ENCODE measurements at regions not wholly inside any gene's neighbourhood (a gene's known extent, or its start where the extent isn't known, plus 50 kb on each side); places are given as distances from the start of the nearest gene placed in this dataset.

DNA sequence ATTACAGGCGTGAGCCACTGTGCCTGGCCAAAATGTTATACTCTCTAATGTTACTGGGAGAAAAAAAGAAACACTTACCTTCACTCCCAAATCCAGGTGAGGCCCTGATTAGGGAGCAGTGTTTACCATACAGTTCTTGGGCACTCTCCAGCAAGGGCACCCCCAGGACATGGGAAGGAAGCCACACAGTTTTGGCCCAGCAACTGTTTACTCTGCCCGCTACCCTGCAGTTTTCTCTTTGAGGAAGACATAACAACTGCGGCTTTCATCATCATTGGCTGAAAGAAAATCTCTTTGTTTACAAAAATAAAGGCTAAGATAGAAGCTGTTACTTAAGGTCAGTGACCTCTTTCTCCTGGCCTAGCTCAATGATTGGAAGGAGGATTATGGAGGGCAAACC is 145.5 kb upstream of the DUSP21 start:
- H3K4me3 ChIP-seq: no peak overlapping the region
- H3K4me1 ChIP-seq: no peaks in the 10 kb centered on the region
- TF ChIP-seq EP300 (IDR thresholded peaks at IDR 0.05) (no peak), CTCF (IDR thresholded peaks at IDR 0.05) (no peak), POLR2A (IDR thresholded peaks at IDR 0.05) (no peak), POLR2AphosphoS5 (IDR thresholded peaks at IDR 0.05) (no peak)
- H3K27me3 ChIP-seq: no peaks in the 10 kb centered on the region
- H3K36me3 ChIP-seq: no peaks in the 10 kb centered on the region
- 53% methylated on average over 3 of the region's 3 CpGs for WGBS
- H3K9me3 ChIP-seq: no peaks in the 10 kb centered on the region
- no peak overlapping the region for H3K27ac ChIP-seq
- DNase-seq (ENCODE audit: low spot score in 2 of 2): no peak

DNA sequence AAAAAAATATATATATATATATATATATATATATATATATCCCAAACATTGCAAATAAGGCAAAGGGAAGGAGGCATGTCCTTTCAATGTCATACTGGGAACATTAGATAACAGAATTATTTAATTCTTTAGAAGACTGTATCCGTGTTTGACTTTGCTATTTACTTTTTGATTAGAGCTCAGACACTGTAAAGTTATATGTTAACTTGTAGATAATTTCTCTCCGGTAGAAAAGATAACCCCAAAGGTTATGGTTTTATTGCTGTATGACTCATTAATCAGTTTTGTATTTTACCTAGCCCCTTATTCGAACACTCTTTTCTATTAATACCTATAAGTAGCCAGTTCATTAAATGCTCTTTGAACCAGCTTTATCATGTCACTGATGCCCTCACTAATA is 150.6 kb upstream of the DUSP21 start:
- no peaks in the 10 kb centered on the region for H3K9me3 ChIP-seq
- WGBS: 76% methylated on average over 3 of the region's 3 CpGs
- no peak overlapping the region for H3K27ac ChIP-seq
- no peak for TF ChIP-seq EP300 (IDR thresholded peaks at IDR 0.05)
- no peak for TF ChIP-seq POLR2A (IDR thresholded peaks at IDR 0.05)
- no peak for TF ChIP-seq POLR2AphosphoS5 (IDR thresholded peaks at IDR 0.05)
- TF ChIP-seq CTCF (IDR thresholded peaks at IDR 0.05): no peak
- no peak for DNase-seq (ENCODE audit: low spot score in 2 of 2)
- no peaks in the 10 kb centered on the region for H3K4me1 ChIP-seq
- H3K4me3 ChIP-seq: no peak overlapping the region
- H3K27me3 ChIP-seq: no peaks in the 10 kb centered on the region
- no peaks in the 10 kb centered on the region for H3K36me3 ChIP-seq

GRCh38 chrX:44690129-44690528 is 147.5 kb upstream of the FUNDC1 start:
- no peaks in the 10 kb centered on the region for H3K4me1 ChIP-seq
- no peaks in the 10 kb centered on the region for H3K9me3 ChIP-seq
- no peak overlapping the region for H3K4me3 ChIP-seq
- no peaks in the 10 kb centered on the region for H3K36me3 ChIP-seq
- no peak for DNase-seq (ENCODE audit: low spot score in 2 of 2)
- no peaks in the 10 kb centered on the region for H3K27me3 ChIP-seq
- WGBS: 87% methylated on average over 2 of the region's 2 CpGs
- no peak overlapping the region for H3K27ac ChIP-seq
- TF ChIP-seq EP300 (IDR thresholded peaks at IDR 0.05) (no peak), POLR2A (IDR thresholded peaks at IDR 0.05) (no peak), POLR2AphosphoS5 (IDR thresholded peaks at IDR 0.05) (no peak), CTCF (IDR thresholded peaks at IDR 0.05) (no peak)

GRCh38 chrX:44675362-44676024 is 132.8 kb upstream of the FUNDC1 start:
- TF ChIP-seq POLR2A (IDR thresholded peaks at IDR 0.05) (no peak), POLR2AphosphoS5 (IDR thresholded peaks at IDR 0.05) (peak in 1 of 3 donors; percentile 14)
- no peak overlapping the region for H3K27ac ChIP-seq
- H3K36me3 ChIP-seq: no peaks in the 10 kb centered on the region
- no peaks in the 10 kb centered on the region for H3K9me3 ChIP-seq
- H3K4me3 ChIP-seq: no peak overlapping the region
- no peaks in the 10 kb centered on the region for H3K4me1 ChIP-seq
- no peaks in the 10 kb centered on the region for H3K27me3 ChIP-seq
- DNase-seq (ENCODE audit: low spot score in 2 of 2): peak in 1 of 2 donors; percentile 61
- WGBS: 48% methylated on average over 10 of the region's 10 CpGs

DNA sequence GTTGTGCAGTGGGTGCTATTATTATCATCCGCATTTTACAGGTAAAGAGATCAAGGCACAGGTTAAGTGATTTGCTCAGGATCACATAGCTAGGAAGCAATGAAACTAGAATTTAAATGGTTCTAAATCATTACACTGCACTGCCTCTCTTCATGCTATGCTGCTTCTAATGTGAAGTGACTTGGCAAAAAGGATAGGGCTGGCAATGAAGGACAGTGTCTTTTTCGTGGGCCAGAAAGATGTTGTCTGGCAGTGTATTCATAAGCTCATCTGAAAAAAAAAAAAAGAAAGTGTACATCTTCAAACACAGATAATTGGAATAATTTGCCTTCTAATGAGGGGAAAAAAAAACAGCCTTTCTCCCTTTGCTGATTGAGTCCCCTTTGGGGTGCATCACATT is 132.2 kb upstream of the FUNDC1 start:
- Histone ChIP-seq H3K36me3 (no peaks in the 10 kb centered on the region), H3K27ac (no peak overlapping the region), H3K9me3 (no peaks in the 10 kb centered on the region), H3K4me3 (no peak overlapping the region), H3K27me3 (no peaks in the 10 kb centered on the region), H3K4me1 (no peaks in the 10 kb centered on the region)
- DNase-seq (ENCODE audit: low spot score in 2 of 2): no peak
- TF ChIP-seq POLR2A (IDR thresholded peaks at IDR 0.05) (no peak), POLR2AphosphoS5 (IDR thresholded peaks at IDR 0.05) (no peak), EP300 (IDR thresholded peaks at IDR 0.05) (no peak), CTCF (IDR thresholded peaks at IDR 0.05) (no peak)
- 54% methylated on average over 2 of the region's 2 CpGs for WGBS

GRCh38 chrX:44669626-44670025 is 127.0 kb upstream of the FUNDC1 start:
- Histone ChIP-seq H3K27ac (no peak overlapping the region), H3K36me3 (no peaks in the 10 kb centered on the region), H3K27me3 (no peaks in the 10 kb centered on the region), H3K4me3 (no peak overlapping the region), H3K9me3 (no peaks in the 10 kb centered on the region), H3K4me1 (no peaks in the 10 kb centered on the region)
- no peak for DNase-seq (ENCODE audit: low spot score in 2 of 2)
- TF ChIP-seq POLR2AphosphoS5 (IDR thresholded peaks at IDR 0.05) (no peak), CTCF (IDR thresholded peaks at IDR 0.05) (no peak), POLR2A (IDR thresholded peaks at IDR 0.05) (no peak), EP300 (IDR thresholded peaks at IDR 0.05) (no peak)
- 44% methylated on average over 1 of the region's 1 CpG for WGBS

All from suprapubic skin (tissue), 4 donors.